Keratinocyte (primary cell): ENCODE measurements at regions not wholly inside any gene's neighbourhood (a gene's known extent, or its start where the extent isn't known, plus 50 kb on each side); places are given as distances from the start of the nearest gene placed in this dataset.

ENCODE experiments used
- DNase-seq: peaks from one replicate; pipeline ENCODE4 v3.0.0-alpha.2; 2011; ENCODE audit warnings: low read depth, missing footprints, low spot score
- FAIRE-seq: peaks from 2 replicates; lab custom pipeline; 2011; peaks lifted over from hg19 to GRCh38; lab: Jason Lieb, UNC
- H2AFZ ChIP-seq: 2 replicates; pipeline ENCODE4 v1.6.0; 2012; ENCODE audit warnings: low read length, control low read depth, inconsistent platforms; ENCODE audit not compliant: control insufficient read depth
- H3K27ac ChIP-seq: 2 replicates; pipeline ENCODE4 v1.5.1; 2011; ENCODE audit warnings: low read length; ENCODE audit not compliant: control insufficient read depth, insufficient read depth
- H3K27me3 ChIP-seq: 3 replicates; pipeline ENCODE4 v1.6.0; 2011; ENCODE audit warnings: low read length; ENCODE audit not compliant: control insufficient read depth, insufficient read depth; ENCODE audit errors: extremely low read depth
- H3K36me3 ChIP-seq, 2 experiments: 2 replicates in 1 of 2; 3 replicates in 1 of 2; pipeline ENCODE4 v1.5.1; 2011; ENCODE audit warnings: low read length in 2 of 2, mild to moderate bottlenecking in 1 of 2; ENCODE audit not compliant: control insufficient read depth in 2 of 2, insufficient read depth in 2 of 2; ENCODE audit errors: extremely low read depth in 1 of 2
- H3K4me1 ChIP-seq: 3 replicates; pipeline ENCODE4 v1.5.1; 2011; ENCODE audit warnings: low read length; ENCODE audit not compliant: control insufficient read depth, insufficient read depth; ENCODE audit errors: extremely low read depth
- H3K4me2 ChIP-seq: 3 replicates; pipeline ENCODE4 v1.6.0; 2011; ENCODE audit warnings: low read depth, low read length; ENCODE audit not compliant: control insufficient read depth, insufficient read depth; ENCODE audit errors: extremely low read depth
- H3K4me3 ChIP-seq, 3 experiments: fragments of 200-600 bp in 1 of 3; sonication (generic) in 1 of 3; 2 replicates in 2 of 3; 3 replicates in 1 of 3; pipeline ENCODE4 v1.5.1; 2011 to 2016; ENCODE audit warnings: low read length in 3 of 3, mild to moderate bottlenecking in 3 of 3, control low read depth in 2 of 3, inconsistent platforms in 1 of 3, low read depth in 1 of 3, mixed read lengths in 1 of 3, mixed run types in 1 of 3, moderate library complexity in 1 of 3; ENCODE audit not compliant: control insufficient read depth in 2 of 3, insufficient read depth in 2 of 3; ENCODE audit errors: extremely low read depth in 1 of 3
- H3K79me2 ChIP-seq: 2 replicates; pipeline ENCODE4 v1.6.0; 2012; ENCODE audit warnings: low read length; ENCODE audit not compliant: control insufficient read depth, insufficient read depth
- H3K9ac ChIP-seq: 3 replicates; pipeline ENCODE4 v1.6.0; 2011; ENCODE audit warnings: low read length; ENCODE audit not compliant: control insufficient read depth, insufficient read depth; ENCODE audit errors: extremely low read depth
- H3K9me1 ChIP-seq: 3 replicates; pipeline ENCODE4 v1.6.0; 2011; ENCODE audit warnings: low read length; ENCODE audit not compliant: control insufficient read depth, insufficient read depth; ENCODE audit errors: extremely low read depth
- H3K9me3 ChIP-seq: 2 replicates; pipeline ENCODE4 v1.5.1; 2012; ENCODE audit warnings: low read depth, low read length; ENCODE audit not compliant: control insufficient read depth
- H4K20me1 ChIP-seq: 3 replicates; pipeline ENCODE4 v1.6.0; 2011; ENCODE audit warnings: low read length; ENCODE audit not compliant: control insufficient read depth, insufficient read depth; ENCODE audit errors: extremely low read depth
- CTCF ChIP-seq, 3 experiments: IDR thresholded peaks in 1 of 3; conservative IDR thresholded peaks in 1 of 3; optimal IDR thresholded peaks in 1 of 3; 2 replicates in 2 of 3; 3 replicates in 1 of 3; pipeline versions ENCODE3 to v1.5.1; 2011; ENCODE audit warnings: low read length in 3 of 3, mild to moderate bottlenecking in 3 of 3, moderate library complexity in 2 of 3, control low read depth in 1 of 3, inconsistent platforms in 1 of 3; ENCODE audit not compliant: insufficient read depth in 2 of 3; ENCODE audit errors: extremely low read depth in 1 of 3
- EZH2 ChIP-seq: IDR thresholded peaks from one replicate; pipeline ENCODE4 v1.6.1; 2012; ENCODE audit warnings: inconsistent platforms, mild to moderate bottlenecking, low read length, moderate library complexity
- dilution Hi-C: fragments of 300-500 bp; cut with MboI; formaldehyde crosslinking; loops from one replicate; pipeline ENCODE4 v1.7.0; 2020; ENCODE audit warnings: low sequenced_read_pairs; ENCODE audit not compliant: extremely low pct_ligation_motif_present

GRCh38 chr4:180571516-180572055 is 1671.6 kb upstream of the TENM3 start:
- Histone ChIP-seq H4K20me1 (no peaks in the 10 kb centered on the region), H3K36me3 (no peaks in the 10 kb centered on the region), H3K27me3 (no peaks in the 10 kb centered on the region), H3K4me2 (no peak overlapping the region), H3K4me1 (no peaks in the 10 kb centered on the region), H3K4me3 (no peak overlapping the region), H3K27ac (no peak overlapping the region), H3K79me2 (no peaks in the 10 kb centered on the region), H2AFZ (no peak overlapping the region), H3K9me3 (no peaks in the 10 kb centered on the region), H3K9ac (no peak overlapping the region), H3K9me1 (no peaks in the 10 kb centered on the region)
- TF ChIP-seq CTCF (optimal IDR thresholded peaks at IDR 0.05 in 1 of 3, IDR thresholded peaks at IDR 0.05 in 1 of 3, conservative IDR thresholded peaks at IDR 0.05 in 1 of 3; ENCODE audit: extremely low read depth in 1 of 3, insufficient read depth in 2 of 3, low read length in 3 of 3) (no peak), EZH2 (no peak)
- no peak for FAIRE-seq
- DNase-seq, result no peak
- dilution Hi-C loops, result no loop called here

- Histone ChIP-seq H3K79me2 (no peaks in the 10 kb centered on the region), H3K4me3 (no peak overlapping the region), H3K27ac (no peak overlapping the region), H3K9ac (no peak overlapping the region), H2AFZ (no peak overlapping the region), H3K4me1 (no peaks in the 10 kb centered on the region), H3K9me1 (no peaks in the 10 kb centered on the region), H3K9me3 (no peaks in the 10 kb centered on the region), H3K4me2 (no peak overlapping the region), H3K27me3 (no peaks in the 10 kb centered on the region), H4K20me1 (no peaks in the 10 kb centered on the region), H3K36me3 (no peaks in the 10 kb centered on the region)
- dilution Hi-C loops, result no loop called here
- TF ChIP-seq EZH2, result no peak
- TF ChIP-seq CTCF (optimal IDR thresholded peaks at IDR 0.05 in 1 of 3, IDR thresholded peaks at IDR 0.05 in 1 of 3, conservative IDR thresholded peaks at IDR 0.05 in 1 of 3; ENCODE audit: extremely low read depth in 1 of 3, insufficient read depth in 2 of 3, low read length in 3 of 3), result no peak
- DNase-seq (no peak), FAIRE-seq (no peak)
Observed at GRCh38 chr4:180578175-180578574, 1665.0 kb upstream of the TENM3 start.
